Stimulated activated CD8-positive, alpha-beta memory T cell treated with anti-CD3 and anti-CD28 coated beads, Interleukin-4, amount 100 ng/mL, for 24 hours (primary cell): ENCODE measurements at regions not wholly inside any gene's neighbourhood (a gene's known extent, or its start where the extent isn't known, plus 50 kb on each side); places are given as distances from the start of the nearest gene placed in this dataset.

ENCODE experiments used
- DNase-seq: peaks from one replicate; pipeline ENCODE4 v3.0.0-alpha.2; 2020; ENCODE audit warnings: low read depth

DNA sequence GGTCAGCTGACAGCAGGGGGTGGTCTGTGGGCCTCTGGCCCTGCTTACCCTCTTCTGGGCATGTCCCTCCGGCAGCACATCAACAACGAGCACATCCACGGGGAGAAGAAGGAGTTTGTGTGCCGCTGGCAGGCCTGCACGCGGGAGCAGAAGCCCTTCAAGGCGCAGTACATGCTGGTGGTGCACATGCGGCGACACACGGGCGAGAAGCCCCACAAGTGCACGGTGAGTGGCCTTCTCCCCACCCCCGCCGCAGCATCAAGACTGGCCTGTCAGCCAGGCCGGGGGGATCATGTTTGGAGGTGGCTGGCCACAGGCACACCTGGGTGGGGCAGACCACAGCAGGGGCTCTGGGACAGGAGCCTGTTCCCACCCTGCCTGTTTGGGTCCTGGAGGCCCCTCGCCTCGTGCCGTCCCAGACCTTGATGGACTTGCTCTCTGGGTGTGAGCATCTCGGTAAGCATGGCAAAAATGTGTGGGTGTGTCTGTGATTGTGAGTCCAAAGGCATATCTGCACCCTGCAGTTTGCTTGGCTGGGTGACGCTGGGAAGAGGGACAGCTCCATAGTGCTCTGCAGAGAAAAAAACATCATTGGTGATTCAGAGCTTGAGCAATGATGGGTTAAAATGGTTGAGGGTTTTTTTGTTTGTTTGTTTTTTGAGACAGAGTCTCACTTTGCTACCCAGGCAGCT is 242.8 kb downstream of the GLI2 start:
- DNase-seq, result no peak

DNA sequence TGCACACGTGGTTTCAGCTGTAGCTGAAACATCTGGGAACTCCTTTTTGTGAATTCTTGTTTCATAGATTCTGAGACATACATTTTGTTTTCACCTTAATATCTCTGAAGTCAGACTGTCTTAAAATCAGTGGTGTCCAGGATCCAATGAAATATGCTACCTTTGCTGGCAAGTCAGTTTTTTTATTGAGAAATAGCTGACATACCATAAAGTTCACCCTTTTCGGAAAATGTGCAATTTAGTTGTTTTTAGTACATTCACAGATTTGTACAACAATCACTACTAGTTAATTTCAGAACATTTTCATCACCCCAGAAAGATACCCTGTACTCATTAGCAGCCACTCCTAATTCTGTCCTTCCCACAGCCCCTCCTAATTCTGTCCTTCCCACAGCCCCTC is 243.7 kb downstream of the GLI2 start:
- no peak for DNase-seq

DNA sequence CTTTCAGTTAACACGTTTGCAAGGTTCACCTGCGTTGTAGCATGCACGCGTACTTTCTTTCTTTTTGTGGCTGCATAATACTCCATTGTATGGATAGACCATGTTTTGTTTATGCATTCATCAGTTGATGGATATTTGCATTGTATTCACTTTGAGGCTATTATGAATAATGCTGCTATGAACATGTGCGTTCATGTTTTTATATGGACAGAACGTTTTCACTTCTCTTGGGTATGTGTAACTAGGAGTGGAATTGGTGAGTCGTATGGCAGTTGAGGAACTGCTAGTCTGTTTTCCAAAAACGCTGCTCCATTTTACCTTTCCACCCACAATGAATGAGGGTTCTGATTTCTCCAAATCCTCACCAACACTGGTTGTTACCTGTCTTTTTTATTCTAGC is 244.3 kb downstream of the GLI2 start:
- DNase-seq, result no peak

DNA sequence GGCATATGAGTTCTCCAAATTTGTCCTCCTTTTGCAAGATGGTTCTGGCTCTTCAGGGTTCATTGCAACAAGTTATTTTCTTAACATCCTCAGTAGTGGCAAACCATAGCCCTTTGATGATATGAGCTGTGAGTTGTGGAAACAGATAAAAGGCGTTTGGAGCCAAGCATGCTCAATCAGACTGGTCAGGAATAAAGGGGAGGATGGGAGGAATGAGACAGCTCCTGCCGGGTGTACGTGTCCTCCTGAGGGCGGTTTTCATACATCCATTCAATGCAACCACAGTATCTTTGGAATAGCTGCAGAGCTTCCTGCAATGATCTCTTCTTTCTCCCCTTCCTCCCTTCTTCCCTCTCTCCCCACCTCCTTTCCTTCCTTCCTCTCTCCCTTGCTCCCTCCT is 245.8 kb downstream of the GLI2 start:
- DNase-seq, result no peak

DNA sequence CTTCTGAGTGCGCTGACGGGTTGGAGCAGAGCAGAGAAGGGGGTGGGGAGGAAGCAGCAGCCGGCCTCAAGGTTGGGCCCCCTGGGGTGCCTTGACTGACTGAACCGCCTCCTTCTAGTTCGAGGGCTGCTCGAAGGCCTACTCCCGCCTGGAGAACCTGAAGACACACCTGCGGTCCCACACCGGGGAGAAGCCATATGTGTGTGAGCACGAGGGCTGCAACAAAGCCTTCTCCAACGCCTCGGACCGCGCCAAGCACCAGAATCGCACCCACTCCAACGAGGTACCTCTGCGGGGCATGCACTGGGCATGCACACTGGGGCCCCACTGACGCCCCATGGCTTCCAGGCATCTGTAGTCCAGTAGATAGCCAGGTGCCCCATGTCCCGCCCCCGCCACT is 246.9 kb downstream of the GLI2 start:
- DNase-seq, result no peak

DNA sequence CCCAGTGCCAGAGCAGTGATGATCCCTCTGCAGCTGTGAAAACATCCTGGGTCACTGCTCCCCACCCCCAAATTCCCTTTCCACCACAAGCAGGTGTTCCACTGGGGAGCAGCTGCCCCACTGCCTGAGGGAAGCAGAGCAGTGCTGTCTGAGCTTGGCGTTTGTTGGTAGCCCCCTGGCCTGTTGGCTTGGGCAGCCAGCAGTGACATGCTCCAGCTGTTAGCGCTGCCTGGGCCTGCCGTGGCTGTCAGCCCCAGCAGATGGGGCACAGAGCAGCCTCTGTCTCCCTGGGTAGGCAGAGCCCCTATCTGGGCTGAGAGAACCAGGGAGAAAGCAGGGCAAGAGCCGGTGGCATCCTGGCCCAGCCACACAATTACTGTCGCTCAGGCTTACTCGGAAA is 247.7 kb downstream of the GLI2 start:
- no peak for DNase-seq

DNA sequence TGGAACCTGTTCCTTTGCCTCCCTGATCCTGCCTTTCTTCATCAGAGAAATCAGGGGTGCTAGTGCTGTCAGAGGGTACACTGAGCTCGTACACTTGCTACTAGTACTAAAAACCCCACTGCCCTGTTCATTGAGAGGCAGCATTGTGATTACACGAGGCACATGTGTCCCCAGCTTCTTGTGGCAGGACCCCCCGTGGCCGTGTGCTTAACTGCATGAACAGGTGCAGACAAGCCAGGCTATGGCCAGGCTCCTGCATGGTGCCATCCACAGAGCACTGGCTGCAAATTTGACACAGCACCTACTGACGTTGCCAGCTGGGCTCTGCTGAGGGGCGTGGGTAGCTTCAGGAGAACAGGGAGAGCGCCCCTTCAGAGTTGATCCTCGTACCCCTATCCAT is 248.4 kb downstream of the GLI2 start:
- DNase-seq, result no peak

DNA sequence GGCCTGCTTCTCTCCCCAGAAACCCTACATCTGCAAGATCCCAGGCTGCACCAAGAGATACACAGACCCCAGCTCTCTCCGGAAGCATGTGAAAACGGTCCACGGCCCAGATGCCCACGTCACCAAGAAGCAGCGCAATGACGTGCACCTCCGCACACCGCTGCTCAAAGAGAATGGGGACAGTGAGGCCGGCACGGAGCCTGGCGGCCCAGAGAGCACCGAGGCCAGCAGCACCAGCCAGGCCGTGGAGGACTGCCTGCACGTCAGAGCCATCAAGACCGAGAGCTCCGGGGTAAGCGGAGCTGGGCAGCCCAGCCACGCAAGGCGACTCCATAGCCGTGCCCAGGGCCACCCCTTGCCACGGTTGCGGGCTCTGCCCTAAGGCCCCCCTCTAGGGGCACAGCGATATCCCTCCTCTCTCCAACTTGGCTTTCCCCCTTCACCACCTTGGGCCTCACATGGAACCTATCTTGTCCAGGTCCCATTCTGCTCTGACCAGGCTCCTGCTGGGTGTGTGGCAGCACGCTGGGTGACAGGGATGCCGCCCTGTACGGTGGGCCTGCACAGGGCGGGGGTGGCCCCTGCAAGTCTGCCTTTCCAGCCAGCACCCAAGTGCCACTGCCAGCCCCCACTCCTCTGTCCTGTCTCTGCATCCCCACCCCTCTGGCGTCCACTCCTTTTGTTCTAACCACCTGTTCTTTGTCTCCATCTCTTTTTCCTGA is 248.9 kb downstream of the GLI2 start:
- DNase-seq, result no peak

DNA sequence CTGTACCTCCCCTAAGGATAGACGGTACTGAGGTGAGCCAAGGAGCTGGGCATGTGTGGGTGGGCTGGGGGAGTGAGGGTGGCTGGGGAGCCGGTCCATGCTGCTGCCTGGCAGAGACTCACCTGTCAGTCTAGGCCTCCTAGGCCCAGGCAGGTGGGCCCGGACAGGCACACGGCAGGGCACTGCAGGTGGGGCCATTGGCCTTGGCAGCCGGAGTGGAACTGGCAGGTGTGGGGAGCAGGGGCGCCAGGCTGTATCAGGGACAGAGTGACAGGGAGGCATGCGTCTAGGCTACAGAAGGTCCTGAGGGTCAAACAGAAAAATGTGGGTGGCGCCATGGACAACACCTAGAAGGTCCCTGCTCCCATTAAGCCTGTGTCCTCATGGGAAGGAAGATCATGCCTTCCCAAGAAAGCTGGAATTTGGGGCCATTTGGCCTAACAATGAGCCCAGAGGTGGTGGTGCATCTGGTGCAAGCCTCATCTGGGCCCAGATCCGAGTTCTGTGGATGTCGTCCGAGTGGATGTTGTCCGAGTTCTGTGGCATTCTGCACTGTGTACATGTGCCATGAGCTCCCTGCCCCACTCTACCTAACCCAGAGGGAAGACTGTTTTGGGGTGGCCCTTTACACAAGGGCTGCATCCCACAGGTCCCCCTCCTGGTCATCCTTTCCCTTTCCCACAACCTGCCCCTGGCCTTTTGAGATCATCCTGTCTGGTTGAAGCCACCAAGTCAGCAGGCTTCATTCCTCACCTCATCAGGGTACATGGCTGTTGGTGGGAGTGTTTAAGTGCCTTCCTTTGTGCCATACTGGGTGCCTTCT is 249.7 kb downstream of the GLI2 start:
- DNase-seq, result no peak

DNA sequence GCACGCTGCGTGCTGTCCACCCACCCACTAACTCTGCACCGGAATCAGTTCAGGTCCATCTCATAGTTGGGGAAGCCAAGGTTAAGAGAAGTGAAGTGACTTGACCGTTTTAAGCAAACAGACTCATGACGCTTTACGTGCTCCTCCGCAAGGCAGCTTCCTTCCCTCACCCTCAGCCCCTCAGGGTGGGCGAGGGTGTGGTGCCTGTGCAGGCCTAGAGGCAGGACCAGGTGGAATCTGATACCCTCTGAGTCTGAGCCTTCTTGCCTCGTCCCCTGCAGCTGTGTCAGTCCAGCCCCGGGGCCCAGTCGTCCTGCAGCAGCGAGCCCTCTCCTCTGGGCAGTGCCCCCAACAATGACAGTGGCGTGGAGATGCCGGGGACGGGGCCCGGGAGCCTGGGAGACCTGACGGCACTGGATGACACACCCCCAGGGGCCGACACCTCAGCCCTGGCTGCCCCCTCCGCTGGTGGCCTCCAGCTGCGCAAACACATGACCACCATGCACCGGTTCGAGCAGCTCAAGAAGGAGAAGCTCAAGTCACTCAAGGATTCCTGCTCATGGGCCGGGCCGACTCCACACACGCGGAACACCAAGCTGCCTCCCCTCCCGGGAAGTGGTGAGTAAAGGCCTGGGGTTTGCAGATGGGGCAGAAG is 250.5 kb downstream of the GLI2 start:
- DNase-seq, result no peak

DNA sequence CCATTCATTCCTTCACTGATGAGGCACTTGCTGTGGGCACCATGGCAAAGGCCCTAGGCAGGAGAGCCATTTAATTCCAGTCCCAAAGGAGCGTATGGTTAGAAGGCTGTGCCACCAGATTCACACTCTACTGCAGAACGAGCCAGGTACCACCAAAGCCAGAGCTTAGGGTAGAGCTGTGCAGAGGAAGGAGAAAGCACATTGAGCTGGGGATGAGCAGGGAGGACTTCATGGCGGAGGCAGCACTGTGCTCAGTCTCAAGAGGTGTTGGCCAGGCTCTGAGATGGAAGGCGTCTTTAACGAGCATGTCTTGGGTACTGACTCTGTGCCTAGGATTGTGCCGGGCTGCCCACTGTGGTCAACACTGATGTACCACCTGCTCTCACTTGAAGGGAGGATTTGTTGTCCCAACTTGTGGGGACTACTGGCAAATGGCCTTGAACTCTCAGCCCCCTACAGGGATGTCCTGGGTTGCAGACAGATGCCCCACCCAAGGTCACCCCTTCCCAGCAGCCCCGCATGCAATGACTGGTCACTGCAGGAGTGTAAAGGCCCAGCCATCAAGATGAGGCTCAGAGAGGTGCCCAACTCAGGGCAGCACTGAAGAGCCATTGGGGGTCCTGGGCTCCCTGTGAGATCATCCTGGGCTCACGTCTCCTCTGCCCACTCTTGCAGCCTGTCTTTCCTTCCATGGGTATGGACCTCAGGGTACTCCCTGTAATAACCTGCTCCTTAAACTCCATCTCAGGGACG is 251.4 kb downstream of the GLI2 start:
- no peak for DNase-seq

DNA sequence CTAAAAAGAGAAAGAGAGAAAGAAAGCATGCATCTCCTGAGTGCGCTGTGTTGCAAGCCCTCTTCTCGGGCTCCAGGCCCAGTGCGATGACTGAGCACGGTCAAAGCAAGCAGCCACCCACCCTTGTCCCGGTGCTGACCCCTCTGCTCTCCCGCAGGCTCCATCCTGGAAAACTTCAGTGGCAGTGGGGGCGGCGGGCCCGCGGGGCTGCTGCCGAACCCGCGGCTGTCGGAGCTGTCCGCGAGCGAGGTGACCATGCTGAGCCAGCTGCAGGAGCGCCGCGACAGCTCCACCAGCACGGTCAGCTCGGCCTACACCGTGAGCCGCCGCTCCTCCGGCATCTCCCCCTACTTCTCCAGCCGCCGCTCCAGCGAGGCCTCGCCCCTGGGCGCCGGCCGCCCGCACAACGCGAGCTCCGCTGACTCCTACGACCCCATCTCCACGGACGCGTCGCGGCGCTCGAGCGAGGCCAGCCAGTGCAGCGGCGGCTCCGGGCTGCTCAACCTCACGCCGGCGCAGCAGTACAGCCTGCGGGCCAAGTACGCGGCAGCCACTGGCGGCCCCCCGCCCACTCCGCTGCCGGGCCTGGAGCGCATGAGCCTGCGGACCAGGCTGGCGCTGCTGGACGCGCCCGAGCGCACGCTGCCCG is 252.5 kb downstream of the GLI2 start:
- no peak for DNase-seq

DNA sequence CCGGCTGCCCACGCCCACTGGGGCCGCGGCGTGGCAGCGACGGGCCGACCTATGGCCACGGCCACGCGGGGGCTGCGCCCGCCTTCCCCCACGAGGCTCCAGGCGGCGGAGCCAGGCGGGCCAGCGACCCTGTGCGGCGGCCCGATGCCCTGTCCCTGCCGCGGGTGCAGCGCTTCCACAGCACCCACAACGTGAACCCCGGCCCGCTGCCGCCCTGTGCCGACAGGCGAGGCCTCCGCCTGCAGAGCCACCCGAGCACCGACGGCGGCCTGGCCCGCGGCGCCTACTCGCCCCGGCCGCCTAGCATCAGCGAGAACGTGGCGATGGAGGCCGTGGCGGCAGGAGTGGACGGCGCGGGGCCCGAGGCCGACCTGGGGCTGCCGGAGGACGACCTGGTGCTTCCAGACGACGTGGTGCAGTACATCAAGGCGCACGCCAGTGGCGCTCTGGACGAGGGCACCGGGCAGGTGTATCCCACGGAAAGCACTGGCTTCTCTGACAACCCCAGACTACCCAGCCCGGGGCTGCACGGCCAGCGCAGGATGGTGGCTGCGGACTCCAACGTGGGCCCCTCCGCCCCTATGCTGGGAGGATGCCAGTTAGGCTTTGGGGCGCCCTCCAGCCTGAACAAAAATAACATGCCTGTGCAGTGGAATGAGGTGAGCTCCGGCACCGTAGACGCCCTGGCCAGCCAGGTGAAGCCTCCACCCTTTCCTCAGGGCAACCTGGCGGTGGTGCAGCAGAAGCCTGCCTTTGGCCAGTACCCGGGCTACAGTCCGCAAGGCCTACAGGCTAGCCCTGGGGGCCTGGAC is 253.2 kb downstream of the GLI2 start:
- DNase-seq, result no peak

DNA sequence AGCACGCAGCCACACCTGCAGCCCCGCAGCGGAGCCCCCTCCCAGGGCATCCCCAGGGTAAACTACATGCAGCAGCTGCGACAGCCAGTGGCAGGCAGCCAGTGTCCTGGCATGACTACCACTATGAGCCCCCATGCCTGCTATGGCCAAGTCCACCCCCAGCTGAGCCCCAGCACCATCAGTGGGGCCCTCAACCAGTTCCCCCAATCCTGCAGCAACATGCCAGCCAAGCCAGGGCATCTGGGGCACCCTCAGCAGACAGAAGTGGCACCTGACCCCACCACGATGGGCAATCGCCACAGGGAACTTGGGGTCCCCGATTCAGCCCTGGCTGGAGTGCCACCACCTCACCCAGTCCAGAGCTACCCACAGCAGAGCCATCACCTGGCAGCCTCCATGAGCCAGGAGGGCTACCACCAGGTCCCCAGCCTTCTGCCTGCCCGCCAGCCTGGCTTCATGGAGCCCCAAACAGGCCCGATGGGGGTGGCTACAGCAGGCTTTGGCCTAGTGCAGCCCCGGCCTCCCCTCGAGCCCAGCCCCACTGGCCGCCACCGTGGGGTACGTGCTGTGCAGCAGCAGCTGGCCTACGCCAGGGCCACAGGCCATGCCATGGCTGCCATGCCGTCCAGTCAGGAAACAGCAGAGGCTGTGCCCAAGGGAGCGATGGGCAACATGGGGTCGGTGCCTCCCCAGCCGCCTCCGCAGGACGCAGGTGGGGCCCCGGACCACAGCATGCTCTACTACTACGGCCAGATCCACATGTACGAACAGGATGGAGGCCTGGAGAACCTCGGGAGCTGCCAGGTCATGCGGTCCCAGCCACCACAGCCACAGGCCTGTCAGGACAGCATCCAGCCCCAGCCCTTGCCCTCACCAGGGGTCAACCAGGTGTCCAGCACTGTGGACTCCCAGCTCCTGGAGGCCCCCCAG is 254.1 kb downstream of the GLI2 start:
- DNase-seq, result no peak

DNA sequence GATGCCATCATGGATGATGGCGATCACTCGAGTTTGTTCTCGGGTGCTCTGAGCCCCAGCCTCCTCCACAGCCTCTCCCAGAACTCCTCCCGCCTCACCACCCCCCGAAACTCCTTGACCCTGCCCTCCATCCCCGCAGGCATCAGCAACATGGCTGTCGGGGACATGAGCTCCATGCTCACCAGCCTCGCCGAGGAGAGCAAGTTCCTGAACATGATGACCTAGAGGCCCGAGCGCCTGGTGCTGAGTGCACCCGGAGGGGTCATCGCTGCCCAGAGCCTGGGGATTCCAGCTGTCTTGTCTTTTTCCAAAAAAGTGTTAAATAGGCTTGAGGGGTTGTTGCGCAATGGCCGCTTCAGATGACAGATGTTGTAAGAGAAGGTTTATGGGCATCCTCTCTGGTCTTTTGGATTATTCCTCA is 254.8 kb downstream of the GLI2 start:
- no peak for DNase-seq

DNA sequence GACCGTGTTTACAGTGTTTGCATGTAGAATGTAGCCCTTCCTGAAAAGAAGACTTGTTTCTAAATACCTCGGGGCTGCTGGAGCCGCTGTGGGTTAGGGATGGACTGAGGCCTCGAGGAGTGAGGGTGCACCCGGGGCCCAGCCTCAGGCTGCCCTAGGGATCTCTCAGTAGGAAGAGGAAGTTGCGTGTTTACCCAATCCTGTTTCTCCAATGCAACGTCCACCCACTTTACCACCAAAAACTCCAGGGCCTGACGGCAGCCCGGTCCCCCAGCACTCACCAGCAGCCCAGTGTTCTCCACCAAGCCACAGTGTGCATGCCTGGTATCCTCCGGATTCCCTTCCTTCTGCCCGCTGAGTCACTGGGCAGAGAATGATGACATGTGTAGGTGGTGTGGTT is 255.8 kb downstream of the GLI2 start:
- DNase-seq, result no peak

DNA sequence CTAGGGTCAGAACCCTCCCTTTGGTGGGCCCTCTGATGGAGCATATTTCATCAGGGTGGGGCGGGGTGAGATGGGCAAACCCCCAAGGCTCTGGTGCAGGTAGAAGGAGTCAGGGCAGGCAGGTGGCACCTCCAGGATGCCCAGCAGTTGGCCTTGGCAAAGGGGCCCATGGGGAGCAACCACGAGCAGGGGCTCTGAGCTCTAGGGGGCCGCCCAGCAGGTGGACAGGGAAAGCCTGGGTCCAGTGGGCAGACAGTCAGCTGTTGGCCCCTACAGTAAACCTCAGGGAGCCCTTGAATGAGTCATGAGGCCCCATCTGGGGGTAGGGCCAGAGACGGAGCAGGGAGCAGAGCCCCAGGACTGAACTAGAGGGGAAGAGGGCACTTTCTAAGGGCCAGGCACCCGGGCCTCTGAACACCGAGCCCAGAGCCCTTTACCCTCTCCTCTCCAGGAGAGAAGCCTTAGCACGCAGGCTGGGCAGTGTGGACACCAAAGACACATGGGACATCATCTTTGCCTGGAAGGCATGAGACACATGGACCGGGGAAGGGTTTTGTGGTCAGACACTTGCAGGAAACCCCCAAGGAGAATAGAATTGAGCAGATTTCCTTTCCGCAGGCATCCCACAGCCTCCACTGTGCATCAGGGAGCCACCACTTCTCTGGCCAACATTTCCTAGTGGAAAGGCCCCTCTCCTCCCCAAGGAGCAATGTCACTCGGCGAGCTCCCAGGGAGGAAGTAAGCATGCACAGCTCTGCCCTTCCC is 257.3 kb downstream of the GLI2 start:
- DNase-seq, result no peak

DNA sequence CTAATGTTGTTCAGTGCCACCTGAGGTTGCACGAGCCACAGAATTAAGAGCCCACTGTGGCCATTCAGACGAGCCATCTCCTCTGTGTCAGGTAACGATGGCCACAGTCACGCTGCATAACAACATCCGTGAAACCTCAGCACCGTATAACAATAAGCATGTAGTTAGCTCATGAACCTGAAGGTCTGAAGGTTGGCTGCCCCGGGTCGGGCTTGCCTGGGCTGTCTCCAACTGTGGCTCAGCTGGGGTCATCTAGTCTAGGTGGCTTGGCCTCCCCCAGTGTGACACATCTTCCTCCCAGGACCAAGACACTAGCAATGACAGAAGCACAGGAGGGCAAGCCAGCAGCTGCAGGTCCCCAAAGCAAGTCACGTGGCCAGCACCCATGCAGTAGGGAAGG is 258.0 kb downstream of the GLI2 start:
- no peak for DNase-seq
